ENCODE measurements at regions not wholly inside any gene's neighbourhood (a gene's known extent, or its start where the extent isn't known, plus 50 kb on each side); places are given as distances from the start of the nearest gene placed in this dataset.

DNA sequence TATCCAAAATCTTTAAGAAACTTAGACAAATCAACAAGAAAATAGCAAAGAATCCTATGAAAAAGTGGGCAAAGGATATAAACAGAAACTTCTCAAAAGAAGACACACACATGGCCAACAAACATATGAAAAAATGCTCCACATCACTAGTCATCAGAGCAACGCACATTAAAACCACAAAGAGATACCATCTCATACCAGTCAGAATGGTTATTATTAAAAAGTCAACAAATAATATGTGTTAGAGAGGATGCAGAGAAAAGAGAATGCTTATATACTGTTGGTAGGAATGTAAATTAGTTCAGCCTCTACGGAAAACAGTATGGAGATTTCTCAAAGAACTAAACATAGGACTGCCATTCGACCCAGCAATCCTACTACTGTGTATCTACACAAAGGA, 212.0 kb upstream of the DTNBP1 start:
- DNase-seq (ENCODE audit: low read depth) = no peak

DNA sequence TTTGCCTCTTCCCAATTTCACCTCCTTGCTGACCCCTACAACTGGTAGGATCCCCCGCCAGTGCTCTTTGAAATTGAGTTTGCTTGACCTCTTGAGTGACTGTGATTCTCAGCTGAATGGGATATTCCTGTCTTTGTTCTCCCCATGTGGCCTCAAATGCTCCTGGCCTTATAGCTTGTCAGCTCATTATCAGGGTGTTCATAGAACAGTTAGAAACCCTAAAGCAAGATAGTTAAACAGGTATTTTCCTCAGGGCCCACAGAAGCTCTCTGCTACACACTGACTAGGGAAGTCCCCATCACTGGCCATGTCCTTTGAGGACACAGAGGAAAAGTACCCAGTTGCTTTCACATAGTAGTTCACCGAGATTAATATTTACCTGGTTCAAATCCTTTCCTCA, 211.5 kb upstream of the DTNBP1 start:
- DNase-seq (ENCODE audit: low read depth) = no peak

DNA sequence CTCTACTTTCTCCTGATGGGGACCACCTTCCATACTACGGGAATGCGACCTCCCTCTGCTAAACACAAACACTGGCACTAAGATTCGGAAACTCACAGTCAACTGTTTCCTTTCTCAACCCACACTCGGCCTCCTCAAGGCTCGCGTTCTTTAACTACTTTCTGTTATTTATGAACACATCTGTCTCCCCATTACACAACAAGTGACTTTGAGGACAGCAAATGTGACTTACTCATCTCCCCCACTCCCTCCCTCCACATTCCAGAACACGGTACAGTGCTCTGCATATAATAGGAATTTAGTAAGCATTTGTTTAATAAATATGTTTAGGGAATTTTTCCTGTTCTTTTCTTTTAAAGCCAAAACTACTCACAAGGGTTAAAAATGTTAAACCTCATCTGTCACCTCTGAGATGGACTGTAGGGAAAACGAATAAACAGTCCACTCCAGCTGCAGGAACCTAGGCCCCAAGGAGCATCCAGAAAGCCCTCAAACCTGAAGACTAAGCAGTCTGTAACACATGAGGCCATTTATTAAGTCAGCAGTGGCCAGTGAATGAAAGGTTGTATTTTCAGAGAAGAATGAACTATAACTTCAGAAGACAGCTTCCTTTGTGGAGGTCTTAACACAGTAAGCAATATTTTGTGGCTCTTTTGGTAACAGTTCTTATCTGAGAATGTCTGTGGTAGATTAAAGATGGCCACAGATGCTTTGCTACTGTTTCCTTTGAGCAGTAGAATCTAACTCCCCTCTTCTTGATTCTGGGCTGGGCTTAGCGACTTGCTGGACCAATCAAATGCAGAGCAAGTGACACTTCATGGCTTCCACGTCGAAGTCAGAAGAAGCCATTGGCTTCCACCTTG, 209.6 kb upstream of the DTNBP1 start:
- DNase-seq (ENCODE audit: low read depth) = no peak

- DNase-seq (ENCODE audit: low read depth) = no peak
Measured at GRCh38 chr6:15871276-15871675, 208.4 kb upstream of the DTNBP1 start.

GRCh38 chr6:15870333-15871043, 207.7 kb upstream of the DTNBP1 start:
- DNase-seq (ENCODE audit: low read depth) = no peak

DNA sequence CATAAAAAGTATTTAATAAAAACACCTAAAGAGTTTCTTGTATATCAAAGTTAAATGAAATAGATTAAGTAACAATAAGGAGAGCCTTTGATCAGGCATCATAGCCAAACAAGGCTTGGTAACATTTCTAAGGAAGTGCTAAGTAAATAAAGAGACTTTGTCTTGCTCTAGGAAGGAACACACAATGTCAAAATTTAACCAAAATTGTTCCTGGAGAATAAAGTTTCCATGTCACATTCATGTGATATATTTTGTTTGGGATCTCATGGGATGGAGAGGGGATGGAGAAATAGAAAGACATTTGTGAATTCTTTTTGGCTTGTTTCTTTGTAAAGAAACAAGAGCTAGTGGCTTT, 201.9 kb upstream of the DTNBP1 start:
- DNase-seq (ENCODE audit: low read depth) = no peak

DNA sequence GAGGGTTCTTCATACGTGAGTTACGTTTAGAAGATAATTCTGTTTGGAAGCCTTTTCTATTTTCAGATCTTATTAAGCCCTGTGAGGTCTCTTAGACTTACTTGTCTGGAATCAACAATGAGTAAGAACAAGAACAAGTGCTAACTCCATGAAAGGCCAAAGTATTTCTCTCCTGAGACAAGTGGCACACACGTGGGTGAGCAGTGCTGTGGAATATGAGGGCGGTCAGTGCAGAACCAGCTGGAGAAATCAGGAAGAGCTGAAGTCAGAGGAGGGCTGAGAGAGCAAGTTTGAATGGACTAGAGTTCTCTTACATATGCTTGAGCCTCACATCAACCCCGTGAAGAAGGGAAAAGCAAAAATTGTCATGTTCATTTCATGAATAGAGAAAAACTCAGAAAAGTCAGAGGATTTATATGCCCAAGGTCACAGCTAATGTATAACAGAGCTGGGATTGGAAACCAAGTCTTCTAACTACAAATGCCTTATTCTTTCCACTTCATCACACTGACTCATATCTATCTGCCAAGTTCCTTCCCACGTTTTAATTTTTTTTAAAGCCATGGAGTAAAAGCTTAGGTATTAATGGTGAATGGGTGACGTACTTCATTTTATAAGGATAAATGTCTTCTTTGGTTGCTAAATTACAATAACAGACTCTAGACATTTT, 201.3 kb upstream of the DTNBP1 start:
- no peak for DNase-seq (ENCODE audit: low read depth)

- DNase-seq (ENCODE audit: low read depth) = no peak
Measured at GRCh38 chr6:15862810-15863209, 200.0 kb upstream of the DTNBP1 start.

DNA sequence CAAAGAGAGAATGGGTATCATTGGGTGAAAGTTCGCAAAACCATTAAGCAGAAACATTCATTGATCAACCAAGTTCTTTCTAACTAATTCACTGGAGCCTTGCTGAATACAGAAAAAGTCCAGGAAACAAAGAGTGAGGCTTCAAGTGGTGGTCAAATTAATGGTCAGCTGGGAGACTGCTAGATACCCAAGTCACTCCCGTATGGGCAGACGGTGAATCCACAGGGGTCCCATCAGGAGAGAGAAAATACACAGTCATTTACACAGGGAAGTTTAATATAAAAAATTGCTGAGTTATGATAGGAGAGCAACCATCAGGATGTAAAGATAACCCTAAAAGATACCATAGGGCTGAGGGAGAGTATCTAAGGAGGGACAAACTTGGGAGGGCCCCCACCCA, 198.7 kb upstream of the DTNBP1 start:
- no peak for DNase-seq (ENCODE audit: low read depth)

DNA sequence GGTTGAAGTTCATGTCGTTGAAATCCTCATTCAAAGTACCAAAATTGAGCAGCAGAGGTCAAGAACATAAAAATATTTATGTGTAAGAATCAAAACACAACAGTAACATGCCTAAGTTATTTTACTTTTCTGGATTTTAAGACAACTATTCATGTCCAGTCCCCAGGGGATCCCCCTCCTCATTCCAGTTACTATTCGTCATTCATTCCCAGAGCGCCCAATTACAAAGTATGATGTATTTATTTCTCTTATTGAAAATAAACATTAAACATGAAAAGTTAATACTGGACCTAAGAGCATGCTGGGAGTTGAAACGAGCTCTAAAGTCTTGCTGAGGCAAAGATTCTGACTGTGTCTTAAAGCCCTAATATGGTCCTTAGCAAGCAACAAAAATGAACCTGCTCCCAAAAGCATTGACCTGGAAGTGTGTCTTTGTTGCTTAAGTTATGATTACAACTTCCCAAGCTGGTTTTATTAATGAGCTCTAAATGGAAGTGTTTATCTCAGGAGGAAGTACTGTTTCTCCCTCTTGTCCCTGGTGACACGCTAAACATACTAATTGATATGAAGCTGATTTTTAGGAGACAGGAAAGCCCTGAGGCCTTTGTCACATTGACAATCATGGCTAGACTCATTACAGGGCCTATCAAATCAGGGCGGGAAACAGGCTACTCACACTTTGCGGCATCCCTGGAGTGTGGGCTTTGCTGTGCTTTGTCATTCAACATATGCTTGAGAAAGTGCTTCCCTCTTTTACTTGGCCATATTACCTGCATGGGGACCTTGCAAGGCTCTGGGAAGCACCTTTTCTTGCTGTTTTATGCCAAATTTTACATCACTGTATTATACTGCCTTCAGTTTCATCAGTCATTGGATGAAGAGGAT, 192.2 kb upstream of the DTNBP1 start:
- no peak for DNase-seq (ENCODE audit: low read depth)

DNA sequence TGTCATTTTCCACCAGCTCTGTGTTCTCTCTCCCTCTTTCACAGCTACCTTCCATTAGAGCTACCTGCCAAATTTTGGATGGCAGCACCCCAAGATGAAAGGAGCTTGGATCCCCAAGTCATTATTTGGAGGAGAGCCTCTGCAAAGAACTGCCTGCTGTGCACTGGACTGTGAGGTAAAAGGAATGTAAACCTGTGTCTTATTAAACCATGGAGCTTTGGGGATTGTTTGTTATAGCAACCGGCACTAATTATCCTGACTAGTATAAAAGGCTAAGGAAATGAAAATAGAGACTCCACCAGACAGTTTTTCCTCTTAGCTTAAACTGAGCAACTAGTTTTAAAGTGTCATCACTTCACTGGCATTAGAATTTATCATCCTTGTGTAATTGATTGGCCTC, 191.6 kb upstream of the DTNBP1 start:
- no peak for DNase-seq (ENCODE audit: low read depth)

DNA sequence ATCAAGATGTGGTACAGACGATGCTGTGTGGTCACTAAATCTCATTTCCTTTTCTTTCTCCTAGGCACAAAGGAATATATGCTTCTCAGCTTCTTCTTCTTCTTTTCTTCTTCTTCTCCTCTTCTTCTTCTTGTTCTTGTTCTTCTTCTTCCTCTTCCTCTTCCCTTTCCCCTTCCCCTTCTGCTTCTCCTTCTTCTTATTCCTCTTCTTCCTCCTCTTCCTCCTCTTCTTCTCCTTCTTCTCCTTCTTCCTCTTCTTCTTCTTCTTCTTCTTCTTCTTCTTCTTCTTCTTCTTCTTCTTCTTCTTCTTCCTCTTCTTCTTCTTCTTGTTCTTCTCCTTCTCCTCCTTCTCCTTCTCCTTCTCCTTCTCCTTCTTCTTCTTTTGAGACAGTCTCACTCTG, 190.4 kb upstream of the DTNBP1 start:
- no peak for DNase-seq (ENCODE audit: low read depth)

DNA sequence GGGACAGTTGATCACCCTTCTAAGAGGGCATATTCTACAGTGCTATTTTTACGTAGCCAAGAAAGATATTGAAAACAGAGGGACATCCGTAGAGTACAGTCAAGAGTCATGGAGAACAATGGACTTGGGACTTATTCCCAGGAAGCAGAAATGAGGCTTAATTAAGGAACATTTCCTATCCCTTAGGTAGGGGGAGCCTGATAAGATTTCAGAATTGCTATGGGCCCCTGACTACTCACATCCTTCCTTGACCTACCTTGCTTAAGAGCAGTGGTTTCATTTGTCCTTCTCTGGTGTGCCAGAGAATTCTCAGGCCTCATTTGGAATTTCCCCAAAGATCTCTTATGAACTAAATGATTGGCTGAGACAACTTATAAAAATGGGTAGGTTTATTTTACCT, 189.5 kb upstream of the DTNBP1 start:
- no peak for DNase-seq (ENCODE audit: low read depth)

- DNase-seq (ENCODE audit: low read depth) = no peak
Measured at GRCh38 chr6:15849395-15849794, 186.6 kb upstream of the DTNBP1 start.

- no peak for DNase-seq (ENCODE audit: low read depth)
Measured at GRCh38 chr6:15845492-15845891, 182.7 kb upstream of the DTNBP1 start.

DNA sequence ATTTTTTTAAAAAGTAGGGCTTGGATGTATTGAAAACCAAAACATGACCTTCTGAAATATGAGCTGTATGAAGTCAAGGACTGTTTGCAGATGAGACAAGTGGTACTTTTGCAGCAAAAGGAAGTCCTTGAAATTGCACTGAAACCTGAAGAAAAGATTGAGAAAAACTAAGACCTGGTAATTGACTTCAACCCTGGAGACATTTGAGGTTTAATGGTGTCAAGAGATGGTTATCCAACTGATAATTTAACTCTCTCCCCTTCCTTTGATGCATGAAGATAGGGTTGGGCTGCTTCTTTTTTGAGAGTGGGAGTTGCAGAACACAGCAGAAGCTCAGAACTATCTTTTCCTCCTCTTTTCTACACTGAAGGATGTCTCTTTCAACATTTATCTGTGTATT, 180.9 kb upstream of the DTNBP1 start:
- DNase-seq (ENCODE audit: low read depth) = no peak

GRCh38 chr6:15843226-15843625, 180.4 kb upstream of the DTNBP1 start:
- DNase-seq (ENCODE audit: low read depth) = no peak

- no peak for DNase-seq (ENCODE audit: low read depth)
Measured at GRCh38 chr6:15842727-15843117, 179.9 kb upstream of the DTNBP1 start.

DNA sequence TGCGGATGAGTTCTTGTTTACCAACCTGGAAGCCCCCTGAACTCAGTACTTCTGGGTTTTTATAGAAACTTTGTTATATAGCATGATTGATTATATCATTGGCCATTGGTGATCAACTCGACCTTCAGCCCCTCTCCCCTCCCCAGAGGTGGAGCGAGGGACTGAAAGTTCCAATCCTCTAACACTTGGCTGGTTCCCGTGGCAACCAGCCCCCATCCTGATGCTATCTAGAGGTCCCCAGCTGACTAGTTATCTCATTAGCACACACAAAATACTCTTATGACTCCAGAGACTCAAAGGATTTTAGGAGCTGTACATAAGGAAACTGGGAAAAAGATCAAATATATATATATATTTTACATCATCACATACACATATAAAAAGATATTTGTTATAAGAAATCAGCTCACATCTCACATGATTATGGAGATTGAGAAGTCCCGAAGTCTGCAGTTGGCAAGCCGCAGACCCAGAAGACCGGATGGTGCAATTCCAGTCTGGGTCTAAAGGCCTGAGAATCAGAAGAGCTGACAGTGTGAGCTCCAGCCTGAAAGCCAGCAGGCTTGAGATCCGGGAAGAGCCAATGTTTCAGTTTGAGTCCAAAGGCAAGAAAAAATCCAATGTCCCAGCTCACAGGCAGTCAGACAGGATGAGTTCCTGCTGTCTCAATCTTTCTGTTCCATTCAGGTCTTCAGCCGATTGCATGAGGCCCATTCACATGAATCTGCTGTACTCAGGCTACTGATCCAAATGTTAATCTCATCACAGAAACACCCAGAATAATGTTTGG, 179.3 kb upstream of the DTNBP1 start:
- no peak for DNase-seq (ENCODE audit: low read depth)

- no peak for DNase-seq (ENCODE audit: low read depth)
Measured at GRCh38 chr6:15839969-15840541, 177.2 kb upstream of the DTNBP1 start.

- DNase-seq (ENCODE audit: low read depth) = no peak
Measured at GRCh38 chr6:15837205-15837604, 174.4 kb upstream of the DTNBP1 start.

All from non-pigmented ciliary epithelial cell (primary cell).